NCI-H748 (cell line): ENCODE measurements at regions not wholly inside any gene's neighbourhood (a gene's known extent, or its start where the extent isn't known, plus 50 kb on each side); places are given as distances from the start of the nearest gene placed in this dataset.
"Not testable (repeated sequence)": the region's sequence is repeated elsewhere in the genome, so short reads cannot be mapped to it uniquely, and the experiment has no call there.

Experiments used
- DNase-seq: peaks from one replicate; lab custom pipeline; 2025; ENCODE audit not compliant: unreplicated experiment; lab: John Stamatoyannopoulos, UW

GRCh38 chr2:91839904-91840868, 3031.0 kb upstream of the TEKT4 start:
- no peak for DNase-seq

- not testable (repeated sequence) for DNase-seq
These were observed 3029.0 kb upstream of the TEKT4 start for GRCh38 chr2:91842264-91842663.

DNA sequence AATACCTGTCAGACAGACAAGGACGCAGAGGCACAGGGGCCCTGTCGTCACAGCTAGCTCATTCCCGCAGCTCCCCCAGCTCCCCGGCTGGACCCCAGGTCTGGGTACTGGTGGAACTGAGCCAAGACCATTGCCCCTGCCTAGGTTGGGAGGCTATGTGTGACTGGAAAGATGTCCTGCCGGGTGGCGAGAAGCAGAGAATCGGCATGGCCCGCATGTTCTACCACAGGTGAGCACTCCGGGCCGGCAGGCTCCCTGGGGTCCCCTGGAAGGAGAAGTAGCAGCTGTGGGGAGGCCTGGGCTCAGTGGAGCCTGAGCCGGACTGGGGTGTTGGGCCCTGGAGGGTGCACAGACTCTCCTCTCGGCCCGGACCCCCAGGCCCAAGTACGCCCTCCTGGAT, 3028.3 kb upstream of the TEKT4 start:
- DNase-seq: not testable (repeated sequence)

DNA sequence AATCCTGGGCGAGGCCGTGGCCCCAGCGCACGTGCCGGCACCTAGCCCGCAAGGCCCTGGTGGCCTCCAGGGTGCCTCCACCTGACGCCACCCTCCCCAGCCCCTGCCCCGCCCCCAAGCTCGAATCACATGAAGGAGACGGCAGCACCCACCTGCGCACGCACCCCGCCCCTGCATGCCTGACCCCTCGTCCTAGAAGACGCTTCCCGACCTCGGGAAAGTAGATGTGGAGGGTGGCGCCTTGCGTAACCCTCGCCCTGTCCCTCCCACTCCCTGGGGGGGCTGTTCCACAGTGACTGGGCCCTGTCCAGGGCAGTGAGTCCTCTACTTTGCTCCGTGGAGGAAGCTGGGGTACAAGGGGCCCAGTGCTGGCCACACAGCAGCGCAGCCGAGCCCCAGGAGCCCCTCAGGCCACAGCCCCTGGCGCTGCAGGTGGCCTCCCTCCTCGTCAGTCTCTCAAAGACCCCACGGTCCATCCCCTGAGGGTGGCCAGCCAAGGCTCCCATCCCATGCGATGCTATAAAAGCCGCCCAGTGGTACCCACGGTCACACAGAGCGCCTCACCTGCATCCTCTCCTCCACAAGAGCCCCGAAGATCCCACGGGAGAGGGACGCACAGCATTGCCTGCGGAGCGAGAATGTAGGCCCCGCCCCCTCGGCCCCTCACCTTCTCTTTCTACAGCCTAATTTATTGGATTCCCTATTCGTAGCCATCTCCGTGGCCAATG, 3027.3 kb upstream of the TEKT4 start:
- not testable (repeated sequence) for DNase-seq

GRCh38 chr2:91844451-91844825, 3026.8 kb upstream of the TEKT4 start:
- DNase-seq: not testable (repeated sequence)

- not testable (repeated sequence) for DNase-seq
These were observed 3024.8 kb upstream of the TEKT4 start for GRCh38 chr2:91846388-91846787.

DNA sequence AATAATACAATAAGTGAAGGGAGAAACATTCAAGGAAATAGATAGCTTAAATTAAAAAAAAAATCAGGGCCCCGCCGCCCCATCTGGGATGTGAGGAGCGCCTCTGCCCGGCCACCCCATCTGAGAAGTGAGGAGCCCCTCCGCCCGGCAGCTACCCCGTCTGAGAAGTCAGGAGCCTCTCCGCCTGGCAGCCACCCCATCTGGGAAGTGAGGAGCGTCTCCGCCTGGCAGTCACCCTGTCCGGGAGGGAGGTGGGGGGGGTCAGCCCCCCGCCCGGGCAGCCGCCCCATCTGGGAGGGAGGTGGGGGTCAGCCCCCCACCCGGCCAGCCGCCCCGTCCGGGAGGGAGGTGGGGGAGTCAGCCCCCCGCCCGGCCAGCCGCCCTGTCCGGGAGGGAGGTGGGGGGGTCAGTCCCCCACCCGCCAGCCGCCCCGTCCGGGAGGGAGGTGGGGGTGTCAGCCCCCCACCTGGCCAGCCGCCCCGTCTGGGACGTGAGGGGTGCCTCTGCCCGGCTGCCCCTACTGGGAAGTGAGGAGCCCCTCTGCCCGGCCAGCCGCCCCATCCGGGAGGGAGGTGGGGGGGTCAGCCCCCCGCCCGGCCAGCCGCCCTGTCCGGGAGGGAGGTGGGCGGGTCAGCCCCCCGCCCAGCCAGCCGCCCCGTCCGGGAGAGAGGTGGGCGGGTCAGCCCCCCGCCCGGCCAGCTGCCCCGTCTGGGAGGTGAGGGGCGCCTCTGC, 3019.4 kb upstream of the TEKT4 start:
- DNase-seq: not testable (repeated sequence)

DNA sequence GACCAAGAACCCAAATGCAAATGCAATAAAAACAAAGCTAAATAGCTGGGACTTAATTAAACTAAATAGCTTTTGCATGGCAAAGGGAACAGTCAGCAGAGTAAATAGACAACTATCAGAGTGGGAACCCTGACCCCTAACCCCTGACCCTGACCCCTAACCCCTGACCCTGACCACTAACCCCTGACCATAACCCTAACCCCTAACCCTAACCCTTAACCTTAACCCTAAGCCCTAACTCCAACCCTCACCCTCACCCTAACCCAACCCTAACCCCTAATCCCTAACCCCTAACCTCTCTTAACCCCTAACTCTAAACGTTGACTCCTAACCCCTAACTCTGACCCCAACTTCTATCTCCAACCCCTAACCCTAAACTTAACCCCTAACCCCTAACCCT, 3014.3 kb upstream of the TEKT4 start:
- DNase-seq: not testable (repeated sequence)

- not testable (repeated sequence) for DNase-seq
These were observed 3013.5 kb upstream of the TEKT4 start for GRCh38 chr2:91857711-91858110.

DNA sequence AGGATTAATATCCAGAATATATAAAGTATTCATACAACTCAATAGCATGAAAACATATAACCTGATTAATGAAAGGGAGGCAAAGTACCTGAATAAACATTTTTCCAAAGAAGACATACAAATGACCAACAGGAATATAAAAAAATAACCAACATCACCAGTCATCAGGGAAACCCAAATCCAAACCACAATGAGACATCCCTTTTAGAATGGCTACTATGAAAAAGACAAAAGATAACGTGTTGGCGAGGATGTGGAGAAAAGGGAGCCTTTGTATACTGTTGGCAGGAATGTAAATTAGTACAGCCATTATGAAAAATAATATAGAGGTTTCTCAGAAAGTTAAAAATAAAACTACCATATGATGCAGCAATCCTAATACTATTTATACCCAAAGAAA, 2999.5 kb upstream of the TEKT4 start:
- not testable (repeated sequence) for DNase-seq

- DNase-seq: not testable (repeated sequence)
These were observed 2997.8 kb upstream of the TEKT4 start for GRCh38 chr2:91873416-91873815.

GRCh38 chr2:91877658-91878210, 2993.5 kb upstream of the TEKT4 start:
- not testable (repeated sequence) for DNase-seq

DNA sequence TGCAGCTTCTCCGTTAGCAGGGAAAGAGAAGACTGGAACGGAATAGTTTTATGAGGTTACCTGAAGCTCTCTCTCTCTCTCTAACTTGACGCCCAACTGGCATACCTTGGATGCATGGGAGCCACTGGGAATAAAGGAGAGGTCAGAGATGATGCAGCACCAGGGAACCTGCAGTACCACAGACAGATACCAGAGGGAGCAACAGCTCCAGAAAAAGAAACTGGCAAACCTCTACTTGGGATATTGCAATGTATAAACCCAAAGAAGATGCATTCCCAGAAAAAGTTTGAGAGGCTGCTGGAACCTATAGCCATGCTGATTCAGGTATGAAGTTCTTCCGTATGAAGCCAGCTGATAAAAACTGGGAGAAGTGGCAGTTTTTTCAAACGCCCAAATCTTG, 2976.1 kb upstream of the TEKT4 start:
- DNase-seq: not testable (repeated sequence)

DNA sequence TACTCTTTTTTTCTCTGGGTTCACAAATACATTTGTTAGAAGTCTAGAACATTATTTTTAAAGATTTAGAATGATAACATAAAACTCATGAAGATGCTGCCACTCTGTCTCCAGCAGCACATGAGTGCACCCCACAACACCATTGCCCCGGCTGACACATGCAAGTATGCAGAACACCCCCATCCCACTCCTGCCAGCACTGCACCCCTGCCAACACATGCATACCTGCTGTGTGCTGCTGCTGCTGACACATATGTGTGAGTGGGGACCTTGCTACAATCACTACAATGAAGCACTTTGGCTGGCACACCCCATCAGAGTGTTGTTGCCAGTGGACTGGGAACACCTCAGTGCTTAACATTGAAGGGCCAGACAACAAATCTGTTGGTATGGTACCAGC, 2953.6 kb upstream of the TEKT4 start:
- DNase-seq: not testable (repeated sequence)
